Femur (tissue), 1 donor: ENCODE measurements at regions not wholly inside any gene's neighbourhood (a gene's known extent, or its start where the extent isn't known, plus 50 kb on each side); places are given as distances from the start of the nearest gene placed in this dataset.
"Not testable (repeated sequence)": the region's sequence is repeated elsewhere in the genome, so short reads cannot be mapped to it uniquely, and the experiment has no call there.

ENCODE experiments used
- DNase-seq: peaks from one replicate; pipeline ENCODE4 v3.0.0-alpha.2; 2017

DNA sequence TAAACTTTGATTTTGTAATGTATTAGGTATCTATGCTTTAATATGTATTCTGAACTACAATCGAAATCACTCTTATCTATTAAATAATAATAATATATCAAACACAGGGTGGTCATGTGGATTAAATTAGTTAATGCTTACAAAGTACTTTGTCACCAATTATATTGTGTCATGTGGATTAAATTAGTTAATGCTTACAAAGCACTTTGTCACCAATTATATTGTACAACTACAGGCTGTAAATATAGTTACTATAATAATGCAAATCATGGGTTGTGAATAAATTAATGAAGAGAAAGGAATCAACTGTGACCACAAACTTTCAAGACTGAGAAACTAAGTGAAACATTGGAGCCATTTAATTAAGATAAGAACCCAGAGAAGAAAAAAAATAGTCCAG, 1929.1 kb upstream of the PCDH20 start:
- no peak for DNase-seq

DNA sequence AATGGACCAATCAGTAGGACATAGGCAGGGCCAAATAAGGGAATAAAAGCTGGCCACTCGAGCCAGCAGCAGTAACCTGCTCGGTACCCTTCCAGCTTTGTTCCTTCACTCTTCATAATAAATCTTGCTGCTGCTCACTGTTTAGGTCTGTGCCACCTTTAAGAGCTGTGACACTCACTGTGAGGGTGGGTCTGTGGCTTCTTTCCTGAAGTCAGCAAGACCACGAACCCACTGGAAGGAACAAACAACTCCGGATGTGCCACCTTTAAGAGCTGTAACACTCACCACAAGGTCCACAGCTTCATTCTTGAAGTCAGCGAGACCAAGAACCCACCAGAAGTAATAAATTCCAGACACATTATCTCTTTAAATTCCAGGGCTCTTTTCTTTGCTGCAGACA, 1922.3 kb upstream of the PCDH20 start:
- no peak for DNase-seq

DNA sequence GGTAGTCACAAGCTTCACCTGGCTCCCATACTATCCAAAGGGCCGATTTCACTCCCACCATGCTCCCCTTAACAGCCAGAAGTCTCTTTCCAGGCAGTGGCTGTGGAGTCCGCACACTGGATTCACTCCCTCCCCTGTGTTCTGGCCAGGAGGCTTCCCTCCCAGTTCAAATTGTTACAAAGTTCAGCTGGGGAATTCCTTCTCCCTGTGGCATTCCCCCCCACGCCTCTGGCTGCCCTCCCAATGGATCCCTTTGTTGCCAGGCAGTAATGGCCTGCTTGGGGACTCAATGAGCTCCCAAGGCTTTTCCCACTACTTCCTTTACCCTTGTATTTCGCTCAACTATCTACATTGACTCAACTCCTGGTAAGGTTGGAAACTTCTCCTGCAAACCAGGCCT, 1921.4 kb upstream of the PCDH20 start:
- DNase-seq = no peak

DNA sequence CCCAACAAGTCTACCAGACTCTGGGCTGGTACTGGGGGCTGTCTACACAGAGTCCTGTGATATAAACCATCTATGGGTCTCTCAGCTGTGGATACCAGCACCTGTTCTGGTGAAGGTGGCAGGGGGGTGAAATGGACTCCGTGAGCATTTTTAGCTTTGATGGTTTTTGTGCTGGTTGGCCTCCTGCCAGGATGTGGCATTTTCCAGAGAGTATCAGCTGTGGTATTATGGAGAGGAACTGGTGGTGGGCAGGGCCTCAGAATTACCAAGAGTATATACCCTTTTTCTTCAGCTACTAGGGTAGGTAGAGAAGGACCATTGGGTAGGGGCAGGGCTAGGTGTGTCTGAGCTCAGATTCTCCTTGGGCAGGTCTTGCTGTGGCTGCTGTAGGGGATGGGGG, 1920.9 kb upstream of the PCDH20 start:
- DNase-seq = no peak

DNA sequence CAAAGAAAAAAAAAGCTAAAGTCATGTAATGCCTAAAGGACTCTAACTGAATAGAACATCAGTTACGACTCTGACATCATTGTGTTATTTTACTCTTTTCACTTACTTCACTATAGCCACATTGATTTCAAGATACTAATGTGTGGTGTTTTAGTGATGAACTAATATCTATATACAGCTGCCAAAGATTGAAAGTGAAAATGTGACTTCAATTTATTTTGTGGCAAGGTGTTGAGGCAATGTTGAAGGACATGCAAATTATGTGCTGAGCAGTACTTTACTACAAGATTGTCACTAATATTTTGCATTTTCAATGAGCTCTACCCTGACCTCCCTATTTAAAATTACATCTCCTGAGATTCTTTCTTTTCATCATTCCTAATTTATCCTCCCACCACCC, 1911.9 kb upstream of the PCDH20 start:
- DNase-seq = no peak

DNA sequence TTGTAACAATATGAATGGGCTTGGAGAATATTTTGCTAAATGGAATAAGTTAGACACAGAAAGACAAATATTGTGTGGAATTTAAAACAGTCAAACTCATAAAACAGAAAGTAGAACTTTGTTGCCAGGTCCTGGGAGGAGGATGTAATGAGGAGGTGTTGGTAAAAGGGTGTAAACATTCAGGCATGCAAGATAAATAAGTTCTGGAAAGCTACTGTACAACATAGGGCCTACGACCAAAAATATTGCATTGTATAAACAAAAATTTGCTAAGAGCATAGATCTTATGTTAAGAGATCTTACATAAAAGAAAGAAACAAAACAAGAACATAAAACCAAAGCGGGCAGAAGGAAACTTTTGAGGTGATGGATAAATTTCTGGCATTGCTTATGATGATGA, 1907.8 kb upstream of the PCDH20 start:
- no peak for DNase-seq

DNA sequence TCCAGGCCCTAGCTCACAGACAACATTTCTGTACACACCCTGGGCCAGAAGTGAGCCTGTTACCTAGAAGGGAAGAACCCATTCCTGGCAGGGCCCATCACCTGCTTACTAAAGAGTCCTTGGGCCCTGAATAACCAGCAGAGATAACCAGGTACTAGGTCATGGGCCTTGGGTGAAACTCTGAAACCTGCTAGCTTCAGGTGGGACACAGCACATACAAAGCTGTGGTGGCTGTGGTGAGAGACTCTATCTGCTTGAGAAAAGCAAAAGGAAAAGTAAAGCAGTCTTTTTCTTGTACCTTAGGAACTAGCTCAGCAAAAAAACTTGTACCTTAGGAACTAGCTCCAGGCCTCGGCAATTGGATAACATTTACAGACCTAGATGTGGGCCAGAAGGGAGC, 1895.9 kb upstream of the PCDH20 start:
- DNase-seq = no peak

DNA sequence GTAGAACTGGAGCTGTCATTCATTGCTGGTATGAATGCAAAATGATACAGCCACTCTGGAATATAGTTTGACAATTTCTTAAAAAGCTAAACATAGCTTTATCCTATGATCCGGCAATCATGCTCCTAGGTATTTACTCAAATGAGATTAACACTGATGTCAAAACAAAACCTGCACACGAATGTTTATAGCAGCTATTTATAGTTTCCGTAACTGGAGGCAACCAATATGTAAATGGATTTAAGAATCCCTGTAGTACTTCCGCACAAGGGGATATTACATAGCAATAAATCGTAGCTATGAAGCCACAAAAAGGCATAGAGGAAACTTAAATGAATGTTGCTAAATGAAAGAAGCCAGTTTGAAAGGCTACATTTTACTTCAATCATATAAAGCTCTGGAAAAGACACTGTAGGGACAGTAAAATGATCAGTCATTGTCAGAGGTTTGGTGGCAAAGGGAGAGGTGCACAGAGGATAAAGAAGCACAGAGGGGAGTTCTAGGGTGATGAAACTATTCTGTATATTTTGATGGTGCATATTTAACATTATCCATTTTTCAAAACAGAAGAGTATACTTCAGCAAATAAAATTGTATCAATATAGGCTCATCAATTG, 1893.0 kb upstream of the PCDH20 start:
- no peak for DNase-seq

DNA sequence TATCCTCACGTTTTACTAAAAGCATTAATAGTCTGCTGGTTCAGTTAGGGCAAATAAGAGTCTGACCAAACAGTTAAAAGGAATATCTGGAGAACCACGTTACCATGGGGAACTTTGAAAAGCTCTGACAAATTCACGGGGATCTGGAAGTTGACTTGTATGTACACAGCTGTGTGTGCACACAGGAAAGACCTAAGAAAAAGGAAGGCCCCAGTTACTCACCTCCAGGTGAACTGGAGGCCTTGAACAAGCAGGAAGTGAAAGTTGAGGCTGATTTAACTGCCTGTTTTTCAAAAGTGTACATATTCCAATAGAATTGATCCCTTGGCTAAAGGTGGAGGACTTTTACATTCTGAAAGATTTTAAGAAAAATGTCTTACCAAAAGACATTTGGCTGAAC, 1891.6 kb upstream of the PCDH20 start:
- DNase-seq = no peak

DNA sequence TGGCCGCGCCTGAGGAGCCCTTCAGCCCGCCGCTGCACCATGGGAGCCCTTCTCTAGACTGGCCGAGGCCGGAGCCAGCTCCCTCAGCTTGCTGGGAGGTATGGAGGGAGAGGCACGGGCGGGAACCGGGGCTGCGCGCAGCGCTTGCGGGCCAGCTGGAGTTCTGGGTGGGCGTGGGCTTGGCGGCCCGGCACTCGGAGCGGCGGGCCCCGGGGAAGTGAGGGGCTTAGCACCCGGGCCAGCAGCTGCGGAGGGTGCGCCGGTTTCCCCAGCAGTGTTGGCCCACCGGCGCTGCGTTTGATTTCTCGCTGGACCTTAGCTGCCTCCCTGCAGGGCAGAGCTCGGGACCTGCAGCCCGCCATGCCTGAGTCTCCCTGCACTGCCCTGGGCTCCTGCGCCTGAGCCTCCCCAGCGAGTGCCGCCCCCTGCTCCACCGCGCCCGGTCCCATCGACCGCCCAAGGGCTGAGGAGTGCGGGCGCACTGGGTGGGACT, 1890.0 kb upstream of the PCDH20 start:
- DNase-seq = no peak

DNA sequence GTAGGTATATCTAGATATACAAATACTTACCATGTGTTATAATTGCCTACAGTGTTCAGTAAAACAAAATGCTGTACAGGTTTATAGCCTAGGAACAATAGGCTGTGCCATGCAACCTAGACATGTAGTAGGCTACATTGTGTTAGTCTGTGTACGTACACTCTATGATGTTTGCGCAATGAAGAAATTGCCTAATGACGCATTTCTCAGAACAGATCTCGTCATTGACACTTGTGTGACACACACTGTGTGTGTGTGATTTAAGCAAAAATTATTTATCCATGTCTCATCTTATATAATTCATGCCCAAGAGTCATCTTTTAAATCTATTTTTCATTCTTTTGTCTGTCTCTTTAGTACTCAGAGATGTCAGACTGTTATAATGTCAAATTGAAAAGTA, 1888.8 kb upstream of the PCDH20 start:
- DNase-seq = no peak

DNA sequence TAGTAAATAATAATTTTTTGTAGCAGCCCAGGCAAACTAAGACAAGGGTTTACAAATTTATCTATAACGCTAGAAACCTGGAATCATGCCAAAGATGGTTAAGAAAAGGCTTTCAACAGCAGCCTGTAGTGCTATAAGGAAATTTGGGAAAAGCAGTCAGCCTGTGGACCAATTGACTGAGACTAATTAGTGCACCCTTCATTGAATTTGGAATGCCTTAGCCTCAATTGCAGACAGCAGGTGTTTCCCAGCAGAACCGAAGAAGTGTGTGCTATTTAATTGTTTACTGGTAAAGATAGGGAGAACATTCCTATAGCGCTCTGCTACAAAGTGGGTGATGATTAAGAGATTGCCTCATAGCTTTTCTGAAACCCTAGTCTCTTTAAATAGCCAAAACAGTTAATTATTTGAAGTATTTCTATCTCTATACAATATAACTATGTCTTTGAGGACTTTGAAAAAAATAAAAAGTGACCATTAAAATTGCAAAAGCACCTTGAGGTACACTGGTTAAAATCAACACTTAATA, 1884.3 kb upstream of the PCDH20 start:
- no peak for DNase-seq

DNA sequence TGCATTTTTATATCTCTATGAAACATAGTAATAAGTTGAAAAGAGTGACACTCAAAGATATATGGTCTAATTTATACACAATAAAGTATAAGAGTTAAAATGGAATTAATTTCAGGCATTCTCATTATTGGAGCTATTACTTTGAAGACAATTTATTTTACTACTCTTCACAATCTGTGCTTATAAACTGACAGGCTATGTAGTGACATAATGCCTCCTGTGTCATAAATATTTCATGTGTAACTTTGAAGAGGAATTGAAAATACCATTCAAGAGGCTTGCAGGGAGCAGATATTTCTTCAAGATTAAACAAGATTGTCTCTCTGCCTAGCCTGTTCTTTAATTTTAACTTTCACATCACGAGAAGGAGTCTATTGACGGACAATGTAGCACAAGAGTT, 1881.5 kb upstream of the PCDH20 start:
- DNase-seq = no peak

DNA sequence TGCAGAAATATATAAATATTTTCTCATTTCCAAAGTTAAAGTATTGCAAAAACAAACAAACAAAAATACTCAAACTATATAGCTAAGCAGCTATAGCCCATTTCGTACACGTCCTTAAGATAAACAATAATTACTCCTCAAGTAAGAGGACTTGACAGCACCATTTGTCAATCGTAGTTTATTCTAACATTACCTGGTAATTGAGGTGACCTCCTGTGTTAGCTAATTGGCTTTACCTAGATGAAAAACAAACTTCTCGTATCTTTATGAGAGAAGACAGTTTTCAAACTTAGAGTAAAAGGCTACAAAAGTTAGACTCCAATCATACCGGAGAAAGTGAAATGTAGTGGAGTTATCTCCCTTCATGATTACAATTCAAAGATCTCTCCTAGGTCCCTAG, 1876.1 kb upstream of the PCDH20 start:
- no peak for DNase-seq

DNA sequence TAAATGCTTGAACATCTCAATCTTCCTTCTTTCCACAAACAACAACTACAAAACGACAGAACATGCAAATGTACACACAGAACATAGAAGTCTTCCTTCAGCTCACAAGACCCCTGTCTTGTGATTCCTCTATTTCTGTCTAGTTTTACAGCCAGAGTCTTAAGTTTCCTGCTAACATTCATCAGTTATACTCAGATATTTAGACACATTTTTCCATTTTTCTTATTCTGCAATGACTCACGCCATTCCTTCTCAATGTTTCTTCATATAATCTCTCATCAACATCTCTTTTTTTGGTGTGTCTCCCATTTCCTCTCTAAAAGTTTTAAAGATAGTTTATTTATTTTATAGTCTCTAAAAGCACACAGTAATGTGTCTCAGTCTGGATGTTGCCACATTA, 1872.9 kb upstream of the PCDH20 start:
- no peak for DNase-seq

DNA sequence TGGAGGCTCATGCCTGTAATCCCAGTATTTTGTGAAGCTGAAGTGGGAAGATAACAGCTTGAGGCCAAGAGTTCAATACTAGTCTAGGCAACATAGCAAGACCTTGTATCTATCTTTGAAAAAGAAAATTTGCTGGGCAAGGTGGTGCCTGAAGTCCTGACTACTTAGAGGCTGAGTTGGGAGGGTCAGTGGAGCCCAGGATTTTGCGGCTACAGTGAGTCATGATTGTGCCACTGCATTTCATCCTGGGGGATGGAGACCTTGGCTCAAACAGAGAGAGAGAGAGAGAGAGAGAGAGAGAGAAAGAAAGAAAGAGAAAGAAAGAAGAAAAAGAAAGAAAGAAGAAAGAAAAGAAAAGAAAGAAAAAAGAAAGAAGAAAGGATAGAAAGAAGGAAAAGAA, 1872.3 kb upstream of the PCDH20 start:
- no peak for DNase-seq

DNA sequence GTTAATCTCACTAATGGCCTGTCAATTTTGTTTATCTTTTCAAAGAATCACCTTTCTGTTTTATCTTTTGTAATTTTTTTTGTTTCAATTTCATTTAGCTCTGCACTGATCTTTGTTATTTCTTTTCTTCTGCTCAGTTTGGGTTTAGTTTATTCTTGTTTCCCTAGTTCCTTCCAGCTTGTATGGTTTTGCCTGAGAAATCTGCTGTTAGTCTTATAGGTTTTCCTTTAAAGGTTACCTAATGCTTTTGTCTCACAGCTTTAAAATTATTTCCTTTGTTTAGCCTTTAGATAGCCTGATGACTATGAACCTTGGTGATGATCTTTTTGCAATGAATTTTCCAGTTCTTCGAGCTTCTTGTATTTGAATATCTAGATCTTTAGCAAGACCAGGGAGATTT, 1869.8 kb upstream of the PCDH20 start:
- DNase-seq = no peak

DNA sequence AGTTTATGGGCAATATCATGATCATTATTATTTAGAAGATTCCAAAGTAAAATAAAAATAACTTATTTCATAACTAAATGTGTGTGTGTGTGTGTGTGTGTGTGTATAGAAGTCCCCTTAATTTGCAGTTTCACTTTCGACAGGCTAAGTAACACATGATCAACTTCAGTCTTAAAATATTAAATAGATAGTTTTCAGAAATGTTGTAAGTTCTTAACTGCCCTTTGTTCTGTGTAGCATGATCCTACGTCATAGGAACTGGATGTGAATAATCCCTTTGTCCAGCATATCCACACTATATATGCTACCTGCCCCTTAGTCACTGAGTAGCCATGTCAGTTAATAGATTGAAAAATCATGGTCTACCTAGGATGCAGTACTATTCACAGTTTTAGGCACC, 1863.5 kb upstream of the PCDH20 start:
- no peak for DNase-seq

DNA sequence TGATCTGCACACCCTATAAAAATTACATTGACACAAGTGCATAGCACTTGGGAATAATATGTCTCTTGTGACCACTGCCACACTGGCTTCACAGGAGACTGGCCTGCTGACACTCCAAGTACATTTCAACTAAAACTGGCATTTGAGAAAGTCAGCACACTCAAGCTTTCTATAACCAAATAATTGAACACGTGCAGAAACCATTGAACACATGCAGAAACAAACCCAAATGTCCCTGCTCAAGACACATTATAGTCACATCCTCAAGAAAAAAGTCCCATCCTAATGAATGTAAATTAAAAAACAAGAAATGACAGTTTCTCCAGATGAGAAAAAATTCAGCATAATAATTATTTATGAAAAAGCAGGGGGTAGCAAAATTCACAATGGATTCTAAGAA, 1859.1 kb upstream of the PCDH20 start:
- DNase-seq = no peak

DNA sequence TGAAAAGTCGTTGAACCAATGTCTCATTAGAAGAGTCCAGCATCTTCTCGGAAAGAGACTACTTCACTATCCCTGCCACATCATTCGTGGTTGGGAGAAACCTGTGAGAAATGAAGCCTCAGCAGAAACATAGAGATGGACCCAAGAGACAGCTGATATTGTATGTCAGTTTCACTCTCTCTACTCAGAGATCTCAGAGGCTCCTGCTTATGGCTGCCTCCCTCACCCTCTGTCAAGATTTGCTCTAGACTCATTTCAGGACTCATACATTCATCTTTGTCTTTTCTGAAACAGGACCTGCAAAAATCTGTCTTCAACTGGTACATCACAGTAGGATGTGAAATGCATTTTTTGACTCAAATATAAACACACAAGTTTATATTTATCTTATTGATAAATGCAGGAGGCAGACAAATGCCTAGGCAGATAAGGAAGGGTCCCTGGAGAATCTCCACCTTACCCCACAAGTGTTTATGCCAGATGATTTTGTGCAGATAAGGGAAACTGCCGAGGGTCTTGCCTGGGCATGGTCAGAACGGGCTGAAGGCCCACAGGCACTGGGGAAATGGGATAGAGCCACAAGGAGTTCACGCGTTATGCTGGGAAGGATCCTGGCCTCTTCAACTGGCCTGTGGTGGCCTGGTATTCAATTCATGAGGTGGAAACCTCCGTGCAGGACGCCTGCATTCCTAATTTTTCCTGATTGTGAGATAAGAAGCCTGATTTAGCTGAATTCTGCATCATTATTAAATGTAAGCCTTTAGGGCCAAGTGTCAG, 1834.0 kb upstream of the PCDH20 start:
- no peak for DNase-seq

DNA sequence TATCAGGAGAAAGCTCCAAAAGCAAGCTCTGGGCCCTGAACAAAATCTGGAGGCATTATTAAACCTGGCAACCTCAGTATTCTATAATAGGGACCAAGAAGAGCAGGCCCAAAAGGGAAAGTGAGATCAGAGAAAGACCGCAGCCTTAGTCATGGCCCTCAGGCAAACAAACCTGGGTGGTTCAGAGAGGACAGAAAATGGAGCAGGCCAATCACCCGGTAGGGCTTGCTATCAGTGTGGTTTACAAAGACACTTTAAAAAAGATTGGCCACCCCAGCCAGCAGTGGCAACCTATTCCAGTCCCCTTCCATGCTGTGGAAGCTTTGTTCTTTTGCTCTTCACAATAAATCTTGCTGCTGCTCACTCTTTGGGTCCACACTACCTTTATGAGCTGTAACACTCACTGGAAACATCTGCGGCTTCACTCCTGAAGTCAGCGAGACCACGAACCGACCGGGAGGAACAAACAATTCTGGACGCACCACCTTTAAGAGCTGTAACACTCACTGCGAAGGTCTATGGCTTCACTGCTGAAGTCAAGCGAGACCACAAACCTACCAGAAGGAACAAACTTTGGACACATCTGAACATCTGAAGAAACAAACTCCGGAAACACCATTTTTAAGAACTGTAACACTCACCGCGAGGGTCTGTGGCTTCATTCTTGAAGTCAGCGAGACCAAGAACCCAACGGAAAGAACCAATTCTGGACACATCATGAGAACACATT, 1821.2 kb upstream of the PCDH20 start:
- DNase-seq = not testable (repeated sequence)

DNA sequence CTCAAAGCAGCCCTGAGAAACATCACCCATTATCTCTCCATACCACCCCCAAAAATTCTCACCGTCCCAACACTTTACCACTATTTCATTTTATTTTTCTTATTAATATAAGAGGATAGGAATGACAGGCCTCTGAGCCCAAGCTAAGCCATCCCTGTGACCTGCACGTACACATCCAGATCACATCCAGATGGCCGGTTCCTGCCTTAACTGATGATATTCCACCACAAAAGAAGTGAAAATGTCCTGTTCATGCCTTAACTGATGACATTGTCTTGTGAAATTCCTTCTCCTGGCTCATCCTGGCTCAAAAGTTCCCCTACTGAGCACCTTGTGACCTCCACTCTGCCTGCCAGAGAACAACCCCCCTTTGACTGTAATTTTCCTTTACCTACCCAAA, 1802.9 kb upstream of the PCDH20 start:
- not testable (repeated sequence) for DNase-seq

DNA sequence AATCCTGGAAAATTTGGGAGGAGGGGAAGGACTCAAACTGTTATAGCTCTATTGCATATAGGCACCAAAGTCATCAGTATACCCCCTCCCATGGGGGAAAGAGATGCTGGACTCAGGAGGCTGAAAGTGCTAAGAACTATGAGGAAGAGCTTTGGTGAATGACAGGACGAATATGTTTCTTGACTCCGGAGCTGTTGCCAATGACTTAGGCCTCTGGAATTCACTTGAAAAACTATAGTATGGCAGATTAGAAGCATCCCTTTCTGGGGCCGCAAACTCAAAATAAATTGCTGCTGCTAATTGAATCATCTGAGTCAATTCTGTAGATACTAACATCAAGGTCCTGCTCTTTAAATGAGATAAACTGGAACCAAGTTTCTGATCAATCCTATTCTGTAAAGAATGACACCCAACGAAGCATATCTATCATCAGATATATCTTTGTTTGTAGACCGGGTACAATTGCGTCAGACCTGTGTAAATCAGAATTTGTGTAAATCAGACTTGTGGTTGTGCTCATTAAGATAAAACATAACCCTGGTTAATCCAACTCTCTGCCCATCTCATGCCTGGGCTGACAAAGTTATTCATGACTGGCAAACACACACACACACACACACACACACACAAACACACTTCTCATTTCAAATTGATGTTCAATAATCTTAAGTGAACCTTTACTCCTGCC, 1793.8 kb upstream of the PCDH20 start:
- DNase-seq = no peak
